Stimulated activated CD4-positive, alpha-beta T cell treated with anti-CD3 and anti-CD28 coated beads, Interleukin-2, amount 100 ng/mL, for 24 hours (primary cell): ENCODE measurements at regions not wholly inside any gene's neighbourhood (a gene's known extent, or its start where the extent isn't known, plus 50 kb on each side); places are given as distances from the start of the nearest gene placed in this dataset.

ENCODE experiments used
- DNase-seq, 2 donors: peaks; one replicate each; pipeline ENCODE4 v3.0.0-alpha.2; 2020

DNA sequence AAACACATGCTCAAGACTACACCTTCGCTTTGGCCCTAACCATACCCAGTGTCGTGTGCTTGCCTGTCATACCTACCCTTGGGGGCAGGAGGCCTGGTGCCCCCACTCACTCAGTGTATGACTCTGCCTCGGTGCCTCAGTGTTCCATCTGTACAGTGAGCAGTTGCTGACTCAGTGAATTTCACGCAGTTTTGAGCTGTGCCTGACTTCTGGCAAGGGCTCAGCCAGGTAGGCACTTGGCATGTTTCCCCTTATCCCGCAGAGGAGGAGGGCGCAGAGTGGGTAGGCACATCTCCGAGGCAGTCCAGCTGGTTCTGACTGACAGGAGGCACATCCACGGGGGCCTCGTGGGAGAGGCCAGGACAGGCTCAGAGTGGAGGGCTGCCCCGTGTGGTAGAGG lies 148.9 kb upstream of the CIBAR2 start:
- DNase-seq: no peak

GRCh38 chr16:85261657-85262557 lies 149.6 kb upstream of the CIBAR2 start:
- DNase-seq: no peak

GRCh38 chr16:85262558-85263238 lies 150.4 kb upstream of the CIBAR2 start:
- DNase-seq: no peak

DNA sequence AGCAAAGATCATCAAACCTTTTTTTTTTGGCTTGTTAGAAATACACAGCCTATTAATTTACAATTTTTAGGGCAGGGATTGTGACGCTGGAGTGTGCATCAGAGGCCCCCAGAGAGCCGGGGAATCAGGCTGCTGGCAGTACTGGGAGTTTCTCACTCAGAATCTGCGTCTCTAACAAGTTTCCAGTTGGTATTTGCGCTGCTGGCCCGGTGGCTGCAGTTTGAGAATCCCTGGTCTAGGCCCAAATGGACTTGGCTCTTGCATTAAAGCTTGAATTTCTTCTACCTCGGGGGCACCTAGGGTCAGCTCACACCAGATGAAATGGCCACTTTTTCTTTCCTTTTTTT lies 150.9 kb upstream of the CIBAR2 start:
- no peak for DNase-seq

GRCh38 chr16:85264752-85265151 lies 152.5 kb upstream of the CIBAR2 start:
- DNase-seq: no peak

DNA sequence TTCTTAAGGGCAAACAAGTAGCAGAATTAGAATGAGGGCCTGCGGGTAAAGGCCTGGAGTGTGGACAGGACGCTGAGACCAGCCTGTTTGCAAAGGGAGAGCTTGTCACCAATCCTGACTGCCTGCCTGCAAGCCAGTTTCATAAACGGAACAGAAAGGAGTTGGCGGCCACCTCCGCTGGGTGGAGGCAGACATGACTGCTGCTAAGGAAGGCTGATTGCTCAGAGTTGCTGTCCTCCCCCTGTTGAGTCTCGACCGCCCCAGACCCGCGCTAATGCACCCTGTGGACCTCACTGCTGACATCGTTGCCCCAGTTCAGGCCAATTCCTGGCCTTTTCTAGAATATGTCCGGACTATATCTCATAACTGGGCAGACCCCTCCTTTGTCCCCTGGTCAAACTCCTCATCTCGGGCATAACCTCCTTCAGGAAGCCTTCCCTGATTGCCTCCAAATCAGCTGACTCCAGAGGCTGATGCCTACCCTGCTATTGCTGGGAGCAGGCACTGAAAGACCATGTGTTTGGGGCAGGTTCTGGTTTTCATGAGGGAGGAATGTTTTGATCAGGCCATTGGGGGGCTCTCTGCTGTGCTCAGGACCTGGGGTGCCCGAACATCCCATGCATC lies 153.0 kb upstream of the CIBAR2 start:
- no peak for DNase-seq

- no peak for DNase-seq
Observed at GRCh38 chr16:85265810-85266209, 153.5 kb upstream of the CIBAR2 start.

- DNase-seq: no peak
Observed at GRCh38 chr16:85266857-85267256, 154.6 kb upstream of the CIBAR2 start.

- no peak for DNase-seq
Observed at GRCh38 chr16:85267414-85267945, 155.2 kb upstream of the CIBAR2 start.

- no peak for DNase-seq
Observed at GRCh38 chr16:85269165-85269564, 156.9 kb upstream of the CIBAR2 start.

- DNase-seq: no peak
Observed at GRCh38 chr16:85270374-85270773, 158.1 kb upstream of the CIBAR2 start.

- DNase-seq: no peak
Observed at GRCh38 chr16:85271198-85271597, 158.9 kb upstream of the CIBAR2 start.

DNA sequence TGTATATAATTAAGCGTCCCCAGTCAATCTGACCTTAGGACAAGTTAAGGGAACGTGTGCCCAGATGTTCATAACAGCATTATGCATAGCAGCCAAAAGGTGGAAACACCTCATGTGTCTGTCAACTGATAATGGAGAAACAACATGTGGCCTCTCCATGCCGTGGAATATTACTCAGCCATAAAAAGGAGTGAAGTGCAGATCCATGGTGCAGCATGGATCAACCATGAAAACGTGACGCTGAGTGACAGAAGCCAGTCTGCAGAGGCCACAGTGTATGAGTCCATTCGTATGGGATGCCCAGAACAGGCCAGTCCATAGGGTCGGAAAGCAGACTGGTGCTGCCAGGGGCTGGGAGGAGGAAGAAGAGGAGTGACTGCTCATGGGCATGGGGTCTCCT lies 161.0 kb upstream of the CIBAR2 start:
- no peak for DNase-seq

DNA sequence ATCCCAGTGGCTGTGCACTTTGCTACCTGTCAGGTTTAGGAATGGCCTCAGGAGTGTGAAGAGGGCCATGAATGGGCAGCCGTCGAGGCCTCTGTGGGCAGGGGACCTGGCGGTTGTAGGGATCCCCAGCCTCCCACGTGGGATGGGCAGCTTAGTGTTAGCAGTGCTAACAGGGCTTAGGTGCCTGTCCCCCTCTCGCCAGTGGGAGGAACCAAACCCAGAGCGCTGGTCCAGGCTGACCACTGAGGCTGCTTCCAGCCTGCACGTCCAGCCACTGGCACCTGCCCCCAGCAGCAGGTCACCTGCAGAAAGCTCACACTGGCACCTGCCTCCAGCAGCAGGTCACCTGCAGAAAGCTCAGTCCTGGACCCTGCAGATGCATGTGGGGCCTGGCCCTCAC lies 162.2 kb upstream of the CIBAR2 start:
- no peak for DNase-seq

DNA sequence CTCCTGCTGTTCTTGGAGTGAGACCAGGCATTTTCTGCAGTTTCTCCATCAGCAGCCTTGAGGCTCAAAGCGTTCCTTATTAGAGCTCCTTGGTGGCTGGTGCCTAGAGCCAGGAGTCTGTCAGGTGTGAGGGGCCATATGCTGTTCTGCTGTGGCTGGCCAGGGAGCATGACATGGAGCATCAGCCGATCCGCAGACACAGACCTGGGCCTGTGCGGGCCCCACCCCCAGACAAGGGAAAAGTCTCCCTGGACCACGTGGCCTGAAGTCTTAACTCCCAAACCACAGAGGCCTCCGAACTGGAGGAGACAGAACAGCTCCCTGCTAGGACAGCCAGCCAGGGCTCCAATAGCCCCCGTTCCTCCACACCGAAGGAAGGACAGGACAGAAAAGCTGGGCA lies 162.7 kb upstream of the CIBAR2 start:
- DNase-seq: no peak

GRCh38 chr16:85275533-85276249 lies 163.4 kb upstream of the CIBAR2 start:
- DNase-seq: peak; percentile 75 to 79

- DNase-seq: no peak
Observed at GRCh38 chr16:85276258-85276657, 164.0 kb upstream of the CIBAR2 start.

DNA sequence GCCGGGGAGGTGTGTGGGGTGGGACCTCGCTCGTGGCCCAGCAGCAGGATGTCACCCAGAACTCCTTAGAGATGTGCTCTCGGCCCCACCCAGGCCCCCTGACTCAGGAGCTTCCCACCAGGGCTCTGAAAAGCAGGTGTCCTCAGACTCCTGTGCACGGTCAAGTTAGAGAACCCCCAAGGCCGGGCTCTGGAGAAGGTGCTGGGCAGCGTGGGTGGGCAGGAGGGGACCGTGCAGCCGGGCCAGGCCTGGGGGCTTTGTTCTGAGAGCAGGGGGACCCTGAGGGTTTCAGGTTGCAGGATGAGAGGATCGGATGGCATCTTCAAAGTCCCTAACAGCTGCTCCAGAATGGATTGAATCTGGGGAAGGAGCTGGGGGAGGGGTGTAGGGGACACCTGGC lies 164.4 kb upstream of the CIBAR2 start:
- DNase-seq: no peak

DNA sequence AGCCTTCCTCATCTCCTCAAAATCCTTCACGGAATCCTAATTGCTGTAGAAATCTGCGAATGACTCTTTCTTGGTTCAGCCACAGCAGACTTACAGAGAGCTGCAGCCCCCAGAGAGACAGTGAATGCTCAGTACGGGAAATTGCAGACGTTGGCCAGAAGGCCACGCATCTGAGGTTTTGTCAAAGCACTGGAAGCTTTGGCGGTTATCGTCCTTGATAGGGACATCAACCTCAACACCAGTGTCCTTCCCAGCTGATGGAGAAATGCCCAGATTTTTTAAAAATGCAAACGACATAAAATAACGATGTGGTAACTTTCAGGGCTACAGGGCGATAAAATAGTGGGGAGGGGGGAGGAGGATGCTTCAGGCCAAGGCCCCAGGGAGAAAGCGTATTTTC lies 166.6 kb upstream of the CIBAR2 start:
- no peak for DNase-seq

- DNase-seq: no peak
Observed at GRCh38 chr16:85279402-85279801, 167.1 kb upstream of the CIBAR2 start.

GRCh38 chr16:85279825-85280545 lies 167.7 kb upstream of the CIBAR2 start:
- no peak for DNase-seq

DNA sequence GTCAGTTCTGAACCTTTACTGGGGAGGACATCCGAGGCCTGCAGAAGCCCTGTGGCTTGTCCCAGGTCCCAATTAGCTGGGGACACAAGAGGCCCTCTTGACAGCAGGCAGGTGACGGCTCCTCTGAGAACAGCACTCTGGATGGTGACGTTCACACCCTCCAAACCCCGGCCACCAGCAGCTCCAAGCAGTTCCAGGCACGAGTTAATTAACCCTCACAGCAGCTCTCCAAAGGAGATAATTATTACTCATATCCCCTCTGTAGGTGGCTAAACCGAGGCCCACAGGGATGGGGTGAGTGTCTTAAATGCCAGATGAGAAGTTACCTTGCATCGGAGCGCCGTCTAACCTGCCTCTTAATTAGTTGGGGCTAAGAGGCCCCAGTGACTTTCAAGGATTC lies 168.9 kb upstream of the CIBAR2 start:
- DNase-seq: no peak
